ENCODE measurements at regions not wholly inside any gene's neighbourhood (a gene's known extent, or its start where the extent isn't known, plus 50 kb on each side); places are given as distances from the start of the nearest gene placed in this dataset.

DNA sequence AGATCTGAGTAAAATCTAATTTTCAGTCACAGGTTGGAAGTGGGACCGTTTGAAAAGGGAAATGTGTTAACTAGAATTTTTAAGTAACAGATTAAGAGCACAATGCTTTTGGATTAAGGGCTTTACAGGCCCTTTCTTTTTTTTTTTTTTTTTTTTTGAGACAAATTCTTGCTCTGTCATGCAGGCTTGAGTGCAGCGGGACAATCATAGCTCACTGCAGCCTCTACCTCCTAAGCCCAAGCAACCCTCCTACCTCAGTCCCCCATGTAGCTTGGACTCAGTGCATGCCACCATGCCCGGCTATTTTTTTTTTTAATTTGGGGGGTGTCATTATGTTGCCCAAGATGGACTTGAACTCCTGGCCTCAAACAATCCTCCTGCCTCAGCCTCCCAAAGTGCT lies 363.7 kb downstream of the LIG4 start:
- no peak for DNase-seq

DNA sequence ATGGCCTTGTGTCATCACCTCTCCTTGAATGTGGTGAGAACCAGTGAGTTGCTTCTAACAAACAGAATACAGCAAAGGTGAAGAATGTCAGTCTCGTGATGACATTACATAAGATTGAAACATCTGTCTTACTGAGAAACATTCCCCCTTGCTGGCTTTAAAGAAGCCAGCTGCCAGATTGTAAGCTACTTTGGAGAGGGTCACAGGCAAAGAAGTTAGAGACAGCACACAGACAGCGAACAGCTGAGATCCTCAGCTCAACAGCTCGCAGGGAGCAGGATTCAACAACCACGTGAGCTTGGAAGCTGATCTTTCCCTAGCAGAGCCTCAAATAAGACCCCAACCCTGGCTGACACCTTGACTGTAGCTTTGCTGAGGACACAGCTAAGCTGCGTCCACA lies 367.9 kb downstream of the LIG4 start:
- DNase-seq, result no peak

DNA sequence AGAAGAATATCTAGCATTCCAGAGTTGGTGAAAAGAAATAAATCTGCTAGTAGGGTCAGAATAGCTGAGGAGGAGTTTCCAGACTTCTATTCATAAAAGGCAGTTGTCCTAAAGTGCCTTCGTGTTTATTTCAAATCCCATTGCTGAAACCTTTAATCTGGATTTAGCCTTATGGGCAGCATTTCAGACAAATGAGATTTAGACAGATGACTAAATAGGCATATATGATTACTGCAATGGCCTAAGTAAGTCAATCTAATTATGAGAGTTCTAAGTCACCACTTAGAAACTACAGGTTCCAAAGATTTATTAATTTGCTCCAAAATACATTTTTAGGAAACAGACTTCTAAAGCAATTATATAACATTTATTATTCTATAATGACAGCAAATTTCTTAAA lies 368.7 kb downstream of the LIG4 start:
- DNase-seq, result no peak

DNA sequence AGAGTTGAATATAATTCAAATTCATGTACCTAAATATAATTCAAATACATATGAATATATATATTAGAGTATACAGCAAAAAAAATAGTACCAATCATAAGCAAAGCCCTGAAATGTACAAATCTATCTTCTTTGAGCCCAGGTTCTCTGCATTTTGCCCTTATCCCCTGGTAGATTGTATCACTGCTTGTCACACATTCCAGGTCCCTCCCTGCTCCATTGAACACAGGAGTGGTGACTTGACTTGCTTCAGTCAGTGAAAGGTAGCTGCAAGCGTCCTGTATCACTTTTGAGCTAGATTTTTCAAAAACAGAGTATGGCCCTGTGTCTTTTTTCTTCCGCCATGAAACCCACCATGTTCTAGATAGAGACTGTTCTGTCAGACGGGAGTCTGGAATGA lies 369.4 kb downstream of the LIG4 start:
- DNase-seq, result no peak

DNA sequence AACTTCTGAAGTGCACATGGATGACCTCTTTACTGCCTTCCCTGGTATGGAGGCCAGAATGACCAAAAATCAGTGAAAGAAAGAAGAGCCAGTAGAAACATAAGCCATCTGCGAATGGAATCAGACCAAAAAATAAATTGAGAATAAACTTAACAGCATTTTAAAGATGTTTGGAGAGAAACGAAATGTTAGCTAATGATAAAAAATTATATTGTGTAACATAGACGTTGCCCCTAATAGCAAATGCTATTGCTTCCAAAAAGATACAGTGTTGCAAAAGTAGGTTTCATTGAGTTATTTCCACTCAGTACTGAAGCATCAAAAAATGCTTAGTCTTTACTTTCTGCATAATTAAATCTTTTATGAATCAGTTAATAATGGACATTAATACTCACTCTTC lies 371.7 kb downstream of the LIG4 start:
- DNase-seq, result no peak

DNA sequence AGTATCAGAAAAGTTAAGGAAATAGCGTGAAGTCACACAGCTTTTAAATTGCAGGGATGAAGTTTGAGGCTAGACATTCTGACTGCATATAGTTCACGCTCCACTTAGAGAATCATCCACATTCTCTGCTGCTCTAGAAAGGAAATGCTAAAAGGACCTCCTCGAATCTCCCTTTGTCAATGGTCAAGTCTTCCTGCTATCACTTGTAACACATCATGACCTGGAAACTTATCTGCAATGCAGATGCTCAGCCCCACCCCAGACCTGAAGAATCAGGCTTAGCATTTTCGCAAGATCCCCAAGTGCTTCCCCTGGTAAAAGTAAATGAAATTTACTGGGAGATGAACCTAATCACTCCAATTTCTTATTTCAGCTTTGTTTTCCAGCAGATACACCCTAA lies 372.1 kb downstream of the LIG4 start:
- no peak for DNase-seq

DNA sequence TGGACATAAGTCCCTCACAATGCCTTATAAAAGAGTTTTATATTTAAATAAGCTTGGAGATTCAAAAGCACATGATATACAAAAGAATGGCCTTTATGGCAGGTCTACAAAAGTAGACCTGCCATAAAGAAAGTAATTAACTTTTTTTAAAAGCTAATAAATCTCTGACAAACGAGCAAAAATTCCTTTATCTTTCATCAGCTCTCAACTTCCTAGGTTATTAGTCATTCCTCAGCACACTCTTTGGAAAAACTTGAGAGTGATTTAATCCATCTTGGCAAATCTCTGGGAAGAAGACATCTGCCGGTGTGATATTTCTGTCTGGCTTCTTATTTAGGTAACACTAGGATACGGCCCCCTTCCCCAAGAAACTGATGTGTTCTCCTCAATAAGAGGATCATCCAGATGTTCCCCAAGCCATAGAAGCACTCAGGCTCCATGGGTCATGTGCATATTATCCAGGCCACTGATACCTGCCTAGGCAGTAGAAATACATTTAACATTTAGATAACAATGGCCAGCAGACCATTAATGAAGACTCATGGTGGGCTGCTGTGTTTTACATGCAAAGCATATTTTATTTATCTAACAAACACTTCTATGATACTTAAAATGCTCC lies 372.7 kb downstream of the LIG4 start:
- no peak for DNase-seq

DNA sequence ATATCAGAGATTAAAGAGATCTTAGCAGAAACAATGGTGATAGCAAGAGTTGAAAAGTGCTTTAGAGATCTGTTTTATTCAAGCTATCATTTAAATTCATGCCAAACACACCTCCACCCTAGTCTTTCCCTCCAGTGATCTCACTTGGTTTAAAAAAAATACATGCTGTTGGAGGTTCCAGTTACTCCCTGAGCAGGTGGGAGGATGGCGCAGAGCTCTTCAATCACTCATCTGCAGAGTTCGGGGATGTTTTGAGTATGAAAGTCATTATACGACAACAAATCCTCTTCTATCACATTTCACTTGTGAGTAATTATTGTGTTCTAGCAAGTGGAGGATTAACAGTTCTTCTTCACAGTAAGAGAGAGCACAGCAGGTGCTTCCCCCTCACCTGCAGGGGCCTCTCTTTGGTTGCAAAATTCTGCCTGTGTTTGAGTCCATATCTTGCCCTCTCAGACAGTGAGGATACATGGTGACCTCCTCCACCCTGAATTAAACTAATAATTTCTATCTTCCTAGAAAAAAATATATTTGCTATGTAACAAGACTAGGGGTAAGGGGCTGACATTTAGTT lies 376.7 kb downstream of the LIG4 start:
- peak; percentile 73 for DNase-seq

DNA sequence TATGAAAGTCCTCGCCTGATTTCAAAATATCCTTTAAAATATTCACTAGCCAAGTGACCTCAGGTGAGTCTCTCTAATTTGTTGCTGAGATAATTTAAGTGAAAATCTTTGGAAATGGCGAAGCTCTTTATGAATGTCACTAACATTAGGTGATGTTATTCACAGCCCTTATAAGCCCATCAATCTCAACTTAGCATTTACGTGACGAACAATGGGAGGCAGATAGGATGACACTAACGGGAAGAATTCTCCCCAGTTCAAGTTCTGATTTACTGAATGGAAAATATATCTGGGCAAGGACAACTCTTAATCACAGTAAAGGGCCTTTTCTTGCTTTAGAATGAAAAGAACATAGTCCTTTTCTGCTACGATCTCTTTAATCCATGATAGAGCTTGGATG lies 378.7 kb downstream of the LIG4 start:
- no peak for DNase-seq

DNA sequence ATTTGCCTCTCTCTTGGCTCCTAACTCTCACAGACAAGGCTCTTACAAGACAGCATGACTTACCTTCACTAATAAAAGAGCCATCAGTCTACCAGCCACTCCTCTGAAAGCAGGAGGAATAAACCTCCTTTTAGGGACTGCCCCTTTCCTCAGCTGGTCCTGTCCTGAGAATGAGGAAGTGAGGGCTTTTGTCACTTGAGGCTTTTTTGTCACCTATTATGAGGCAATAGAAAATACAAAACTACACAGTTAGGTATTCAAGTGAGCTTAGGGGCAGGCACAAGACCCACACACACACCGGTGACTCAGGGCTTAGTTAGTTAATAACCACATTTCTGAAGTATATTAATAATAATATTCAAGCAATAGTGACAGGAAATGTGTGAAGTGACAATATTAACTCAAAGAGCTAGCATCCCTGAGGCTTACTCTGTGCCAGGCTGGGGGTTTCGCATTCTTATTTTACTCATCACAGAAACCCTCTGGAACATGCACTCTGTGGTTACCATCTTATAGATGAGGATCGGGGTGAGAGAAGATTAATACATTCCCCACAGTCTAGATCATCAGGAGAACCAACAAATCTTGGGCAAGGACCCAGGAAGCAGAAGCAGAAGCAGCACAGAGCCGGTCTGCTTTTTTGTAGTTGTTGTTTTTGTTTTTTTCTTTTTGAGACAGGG lies 379.9 kb downstream of the LIG4 start:
- no peak for DNase-seq

DNA sequence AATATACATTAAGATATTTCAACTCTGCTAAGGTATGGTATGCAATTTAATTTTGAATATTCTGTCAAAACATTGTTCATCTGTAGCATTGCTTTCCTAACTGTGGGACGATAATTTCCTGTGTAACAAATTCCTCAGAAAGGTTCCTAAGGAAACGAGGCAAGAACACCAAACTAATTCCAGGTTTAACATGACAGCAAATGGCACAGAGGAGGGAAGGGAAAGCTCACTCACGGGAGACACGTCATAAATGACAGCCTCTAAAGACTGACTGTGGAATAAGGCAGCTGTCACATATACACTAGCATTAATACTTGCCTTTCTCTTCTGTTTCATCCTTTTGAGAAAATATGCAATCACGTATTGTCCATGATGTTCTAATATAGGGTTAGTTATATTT lies 380.6 kb downstream of the LIG4 start:
- no peak for DNase-seq

DNA sequence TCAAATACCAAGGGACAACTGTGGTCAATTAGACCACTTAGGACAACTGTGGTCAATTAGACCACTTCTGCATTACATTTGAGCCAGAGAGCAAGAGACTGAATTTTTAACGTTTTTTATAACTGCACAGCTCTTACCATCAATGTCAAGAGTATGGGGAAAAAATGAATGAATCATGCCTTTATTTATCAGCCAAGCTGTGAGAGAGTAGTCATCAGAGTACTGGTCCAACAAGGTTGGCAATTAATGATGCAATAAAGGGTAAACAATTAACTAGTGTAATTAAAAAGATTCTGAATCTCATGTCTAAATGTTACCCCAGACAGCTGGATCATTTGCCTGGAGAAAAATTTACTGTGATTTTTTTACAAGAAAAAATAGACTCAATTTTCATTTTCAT lies 381.1 kb downstream of the LIG4 start:
- no peak for DNase-seq

DNA sequence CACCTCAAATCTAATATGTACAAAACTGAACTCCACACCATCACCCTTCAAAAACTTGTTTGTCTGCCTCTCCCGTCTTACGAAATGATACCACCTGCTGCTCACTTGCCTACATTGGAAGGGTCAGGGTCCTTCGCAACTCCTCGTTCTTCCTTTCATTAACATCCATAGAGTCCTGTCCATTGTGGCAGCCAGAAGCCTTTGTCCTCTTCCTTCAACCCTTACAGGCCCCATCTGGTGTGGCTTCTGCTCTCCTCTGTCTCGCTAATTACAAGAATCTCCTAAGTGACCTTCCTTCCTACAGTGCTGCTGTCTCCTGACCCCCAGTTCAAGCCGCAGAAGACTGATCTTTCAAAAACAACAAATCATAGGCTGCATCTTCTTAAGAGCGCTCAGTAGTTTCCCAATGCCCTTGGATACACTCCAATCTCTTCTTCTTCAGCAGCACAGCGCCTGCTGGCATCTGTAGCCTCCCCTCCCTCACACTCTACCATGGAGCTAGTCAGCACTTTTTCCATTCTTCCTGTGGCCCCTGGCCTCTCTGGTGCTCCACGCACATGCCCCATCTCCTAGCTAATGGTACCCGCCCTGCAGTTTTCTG lies 382.7 kb downstream of the LIG4 start:
- DNase-seq, result no peak

DNA sequence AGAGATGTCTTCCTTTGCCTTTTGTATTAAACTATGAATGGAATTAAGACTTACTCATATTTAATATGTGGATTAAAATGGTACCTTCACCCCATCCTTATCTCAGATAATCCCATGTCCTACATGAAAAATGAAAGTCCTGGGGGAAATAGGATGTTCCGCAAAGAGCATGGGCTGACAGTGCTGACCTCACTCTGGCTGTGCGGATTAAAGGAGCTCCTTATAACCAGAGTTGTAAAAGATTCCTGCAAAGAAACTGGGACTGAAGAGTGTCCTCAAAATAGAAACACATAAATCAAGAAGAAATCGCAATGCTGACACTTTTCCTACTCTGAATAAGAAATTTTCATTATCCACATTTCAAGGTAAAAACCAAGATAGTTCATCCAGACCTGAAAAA lies 384.5 kb downstream of the LIG4 start:
- DNase-seq, result no peak

DNA sequence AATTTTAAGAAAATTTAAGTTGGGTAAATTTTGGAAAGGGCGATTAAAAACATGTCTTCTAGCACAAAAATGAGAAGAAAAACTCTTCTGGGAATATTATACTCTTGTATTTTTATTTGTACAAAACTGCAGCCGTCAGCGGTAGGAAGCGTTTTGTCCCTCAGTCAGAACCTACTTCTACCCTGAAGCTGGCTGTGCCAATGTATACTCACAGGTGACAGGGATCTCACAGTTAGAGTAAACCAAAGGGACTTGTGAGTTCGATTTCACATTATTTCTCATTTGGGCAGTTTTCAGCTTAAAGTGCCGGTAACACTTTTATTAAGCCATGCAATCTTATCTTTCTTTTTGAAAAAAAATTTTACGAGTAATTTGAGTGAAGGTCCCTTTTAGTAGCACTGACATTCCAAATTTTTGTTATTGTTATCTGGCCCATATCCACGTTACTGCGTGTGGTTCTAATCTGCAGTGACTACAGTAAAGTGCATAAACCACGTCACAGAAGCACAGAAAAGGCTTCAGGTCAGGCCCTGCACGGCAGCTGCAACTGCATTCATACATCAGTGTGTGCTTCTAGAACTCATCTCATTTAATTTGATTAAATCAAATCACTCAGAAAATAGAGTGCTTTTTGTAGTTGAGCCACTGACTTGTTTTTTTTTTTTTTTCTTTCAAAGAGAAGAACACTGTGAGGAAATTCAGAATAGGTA lies 387.3 kb downstream of the LIG4 start:
- DNase-seq, result no peak

DNA sequence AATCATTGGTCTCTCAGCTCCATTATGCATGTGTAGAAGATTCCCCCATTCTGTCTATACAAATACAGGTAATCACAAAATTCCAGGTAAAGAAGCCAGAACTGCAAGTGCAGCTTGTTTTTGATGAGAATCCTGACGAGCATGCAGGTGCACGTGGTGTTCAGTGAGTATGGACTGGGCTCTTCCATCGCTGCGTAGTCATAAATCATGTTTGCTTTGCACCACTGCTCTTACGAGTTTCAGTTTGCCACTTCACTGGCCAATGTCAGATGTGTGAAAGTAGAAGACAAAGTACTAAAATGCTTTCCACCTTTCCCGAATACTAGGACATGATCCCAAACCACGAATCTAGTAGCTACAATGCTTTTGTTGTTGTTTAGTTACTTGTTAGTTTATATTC lies 390.7 kb downstream of the LIG4 start:
- DNase-seq, result peak; percentile 80

DNA sequence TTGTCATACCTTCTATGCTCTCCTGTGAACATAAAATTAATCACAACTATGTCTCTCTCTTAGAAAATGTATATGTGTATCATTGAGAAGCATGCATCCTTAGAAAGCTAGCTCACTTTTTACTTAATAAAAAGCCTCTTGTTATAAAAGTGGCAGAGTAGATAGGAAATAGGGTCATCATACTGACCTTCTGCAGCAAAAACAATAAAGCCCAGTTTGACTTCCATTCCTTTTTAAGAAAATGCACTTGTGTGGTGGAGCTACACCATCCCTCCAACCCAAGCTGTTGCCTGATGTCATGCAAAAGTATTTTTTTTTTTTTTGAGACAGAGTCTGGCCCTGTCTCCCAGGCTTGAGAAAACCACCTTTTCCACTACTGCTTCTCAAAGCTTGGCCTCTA lies 393.3 kb downstream of the LIG4 start:
- DNase-seq, result no peak

DNA sequence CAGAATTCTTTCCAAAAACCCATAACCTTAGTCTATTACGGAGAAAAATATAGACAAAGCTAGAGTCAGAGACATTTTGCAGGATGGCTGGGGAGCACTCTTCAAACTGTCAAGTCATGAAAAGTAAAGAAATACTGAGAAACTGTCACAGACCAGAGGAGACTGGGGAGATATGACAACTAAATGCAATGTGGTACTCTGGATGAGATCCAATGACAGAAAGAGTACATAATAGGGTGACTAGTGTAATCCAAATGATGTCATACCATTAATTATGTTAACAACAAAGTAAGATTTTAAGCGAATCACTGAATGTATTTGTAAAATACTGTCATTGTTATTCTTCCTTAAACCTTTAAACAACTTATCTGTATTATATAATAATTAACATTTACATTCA lies 393.8 kb downstream of the LIG4 start:
- DNase-seq, result no peak

DNA sequence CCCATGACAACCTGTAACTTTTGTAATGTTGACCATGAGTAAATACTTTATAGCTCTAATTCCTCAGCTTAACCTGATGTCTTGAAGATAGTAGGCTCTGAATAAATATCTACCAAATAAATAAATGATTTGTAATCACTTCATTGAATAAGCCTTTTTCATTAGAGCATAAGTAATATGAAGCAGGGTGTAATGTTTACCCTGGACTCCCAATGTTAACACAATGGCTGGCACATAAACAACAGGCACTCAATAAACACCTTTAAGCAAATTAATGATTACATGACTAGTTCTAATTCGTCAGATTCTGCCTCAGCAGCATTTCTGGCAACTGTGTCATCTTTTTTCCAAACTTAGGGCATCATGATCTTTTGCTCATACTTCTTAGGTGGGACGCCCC lies 396.3 kb downstream of the LIG4 start:
- no peak for DNase-seq

DNA sequence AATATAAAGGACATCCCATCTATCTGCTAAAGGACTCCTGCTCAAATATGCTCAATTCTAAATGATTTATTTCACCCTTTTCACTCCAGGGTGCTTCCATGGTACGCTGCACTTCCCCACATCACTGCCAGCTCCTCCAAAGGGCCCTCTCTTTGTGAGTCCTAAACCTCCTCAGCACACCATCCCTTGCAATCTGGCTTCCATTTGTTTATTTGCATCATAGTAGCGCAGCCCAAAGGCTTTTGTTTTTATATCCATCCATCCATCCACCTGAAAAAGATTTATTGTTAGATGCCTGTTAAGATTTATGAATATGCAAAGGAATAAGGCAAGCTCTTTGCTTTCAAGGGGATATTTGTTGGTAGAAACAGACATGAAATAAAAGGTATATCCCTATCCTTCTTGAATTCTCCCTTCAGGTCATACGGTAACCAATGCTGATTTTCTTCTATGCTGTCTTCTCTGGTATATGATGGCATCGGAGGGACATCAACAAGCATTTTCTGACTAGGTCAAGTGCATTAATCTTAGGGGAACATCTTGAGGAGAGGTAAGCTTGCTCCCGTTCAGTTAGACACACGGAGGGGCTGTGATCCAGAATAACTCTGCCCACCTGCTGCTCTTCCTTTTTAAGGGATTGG lies 397.6 kb downstream of the LIG4 start:
- no peak for DNase-seq

DNA sequence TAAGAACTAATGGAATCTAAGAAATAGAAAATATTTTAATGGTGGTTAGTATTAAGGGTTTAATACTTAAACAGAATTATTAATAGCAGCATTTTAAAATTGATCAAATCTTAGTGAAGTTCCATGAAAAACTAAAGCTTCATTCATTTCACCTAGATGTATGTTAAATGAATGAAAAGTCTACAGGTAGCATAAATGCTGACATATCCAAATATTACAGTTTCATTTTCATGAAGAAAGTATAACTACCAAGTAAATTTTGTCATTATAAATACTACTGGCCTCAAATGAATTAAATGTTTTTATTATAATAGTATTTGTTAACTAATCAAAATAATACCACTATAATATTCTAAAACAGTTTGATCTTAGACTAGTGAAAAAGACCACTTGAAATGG lies 403.3 kb downstream of the LIG4 start:
- no peak for DNase-seq

DNA sequence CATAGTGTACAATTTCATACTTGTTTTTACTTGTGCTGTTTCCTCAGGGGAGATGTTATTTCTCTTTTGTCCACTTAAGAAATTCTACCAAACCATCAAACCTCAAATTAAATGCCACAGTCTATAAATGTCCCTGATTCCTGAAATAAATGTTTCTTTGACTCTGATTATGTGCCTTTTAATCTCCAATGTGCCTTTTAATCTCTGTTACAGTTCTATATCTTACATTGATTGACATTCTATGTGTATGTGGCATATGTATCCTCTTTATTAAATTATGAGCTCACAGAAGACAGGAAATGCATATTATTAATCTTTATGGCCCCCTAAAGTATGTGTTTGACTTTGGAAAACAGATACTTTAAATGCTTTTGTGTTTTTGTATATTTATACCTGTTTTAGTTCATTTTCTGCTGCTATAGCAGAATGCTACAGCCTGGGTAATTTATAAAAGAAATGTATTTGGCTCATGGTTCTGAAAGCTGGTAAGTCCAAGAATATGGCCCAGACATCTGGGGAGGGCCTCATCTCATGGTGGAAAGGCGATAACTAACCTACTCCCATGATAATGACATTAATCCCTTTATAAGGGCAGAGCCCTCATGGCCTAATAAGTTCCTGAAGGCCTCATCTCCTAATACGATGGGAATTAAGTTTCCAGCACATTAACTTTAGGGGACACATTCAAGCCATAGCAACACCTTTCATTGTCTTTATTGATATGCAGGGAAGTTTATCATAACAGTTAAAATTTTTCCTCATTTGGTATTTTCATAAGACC lies 403.9 kb downstream of the LIG4 start:
- DNase-seq, result no peak

DNA sequence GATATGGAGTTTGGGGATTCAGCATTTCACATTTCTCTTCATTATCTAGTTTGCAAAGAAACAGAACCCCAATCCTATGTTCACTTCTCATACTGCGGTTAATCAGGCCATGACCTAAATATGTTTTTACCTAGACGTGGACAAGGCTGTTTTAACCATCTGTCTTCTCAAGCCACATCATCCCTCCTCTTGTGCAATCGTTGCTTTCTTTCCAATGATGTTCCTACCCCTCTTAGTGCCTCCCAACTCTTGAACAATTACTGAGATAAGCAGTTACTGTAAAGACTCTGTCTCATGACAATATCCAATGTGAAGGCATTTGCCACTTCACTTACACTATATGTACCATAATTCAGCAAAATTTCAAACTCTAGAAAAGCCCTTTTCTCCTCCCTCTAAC lies 406.2 kb downstream of the LIG4 start:
- DNase-seq, result no peak
